IMR-90 (cell line): ENCODE measurements at regions not wholly inside any gene's neighbourhood (a gene's known extent, or its start where the extent isn't known, plus 50 kb on each side); places are given as distances from the start of the nearest gene placed in this dataset.

Source experiments
- ATAC-seq: fragments of 200-7000 bp; cut with Tn5 transposase; 2 replicates; pipeline ENCODE4 v1.9.1; 2020; ENCODE audit warnings: low read depth, mild to moderate bottlenecking, moderate library complexity
- BruUV-seq: library from RNA; stranded (reverse); fragments of 400-500 nt; replicated peaks from 2 replicates; lab custom pipeline; 2021; lab: Mats Ljungman, UMichigan
- CTCF ChIA-PET: fragments of 300-600 bp; formaldehyde crosslinking; extraction: SDS; loops from one replicate; lab custom pipeline; 2021; ENCODE audit warnings: antibody characterized with exemption; lab: Yijun Ruan, JAX
- POLR2A ChIA-PET: fragments of 300-600 bp; sonication (Branson Sonifier 250); formaldehyde crosslinking; loops from one replicate; lab custom pipeline; 2022; ENCODE audit warnings: antibody characterized with exemption; ENCODE audit not compliant: unreplicated experiment; lab: Charles Lee
- DNase-seq: peaks from one replicate; pipeline ENCODE4 v3.0.0; 2013
- H2AFZ ChIP-seq: replicated peaks from 2 replicates; pipeline ENCODE3; 2013; ENCODE audit warnings: low read length, mild to moderate bottlenecking; ENCODE audit not compliant: poor library complexity
- H2AK5ac ChIP-seq: 2 replicates; pipeline ENCODE4 v1.6.1; 2013; ENCODE audit warnings: low read depth, low read length, inconsistent platforms
- H2AK9ac ChIP-seq: replicated peaks from 2 replicates; pipeline ENCODE3; 2013; ENCODE audit warnings: mild to moderate bottlenecking, low read depth, low read length, moderate library complexity; ENCODE audit not compliant: poor library complexity
- H2BK120ac ChIP-seq: 2 replicates; pipeline ENCODE4 v1.6.1; 2013; ENCODE audit warnings: low read depth, low read length, inconsistent platforms
- H2BK15ac ChIP-seq: 3 replicates; pipeline ENCODE4 v1.6.1; 2013; ENCODE audit warnings: low read depth, low read length, inconsistent platforms
- H2BK20ac ChIP-seq: 2 replicates; pipeline ENCODE4 v1.6.1; 2013; ENCODE audit warnings: low read depth, mild to moderate bottlenecking, inconsistent platforms, low read length, moderate library complexity
- H2BK5ac ChIP-seq: 2 replicates; pipeline ENCODE4 v1.6.1; 2013; ENCODE audit warnings: mild to moderate bottlenecking, low read depth, low read length, inconsistent platforms; ENCODE audit not compliant: poor library complexity, severe bottlenecking
- H3K14ac ChIP-seq: replicated peaks from 2 replicates; pipeline ENCODE4 v1.6.1; 2013; ENCODE audit warnings: low read depth, low read length, inconsistent platforms
- H3K18ac ChIP-seq: 2 replicates; pipeline ENCODE4 v1.6.1; 2013; ENCODE audit warnings: low read depth, low read length, control low read depth
- H3K23ac ChIP-seq: 2 replicates; pipeline ENCODE4 v1.6.1; 2013; ENCODE audit warnings: low read depth, low read length, inconsistent platforms
- H3K27ac ChIP-seq: 2 replicates; pipeline ENCODE4 v1.5.1; 2013; ENCODE audit warnings: mild to moderate bottlenecking, control low read depth, low read length; ENCODE audit not compliant: insufficient read depth
- H3K27me3 ChIP-seq: 2 replicates; pipeline ENCODE4 v1.6.1; 2013; ENCODE audit warnings: low read length; ENCODE audit not compliant: control insufficient read depth, insufficient read depth
- H3K36me3 ChIP-seq: 2 replicates; pipeline ENCODE4 v1.6.1; 2013; ENCODE audit warnings: low read length, mixed read lengths; ENCODE audit not compliant: control insufficient read depth, insufficient read depth
- H3K4ac ChIP-seq: 2 replicates; pipeline ENCODE4 v1.6.1; 2013; ENCODE audit warnings: low read depth, low read length, inconsistent platforms
- H3K4me1 ChIP-seq: 2 replicates; pipeline ENCODE4 v1.6.1; 2013; ENCODE audit warnings: low read length, mixed read lengths; ENCODE audit not compliant: control insufficient read depth, insufficient read depth
- H3K4me2 ChIP-seq: 2 replicates; pipeline ENCODE4 v1.6.1; 2013; ENCODE audit warnings: low read depth, mild to moderate bottlenecking, control low read depth, low read length, moderate library complexity
- H3K4me3 ChIP-seq: 2 replicates; pipeline ENCODE4 v1.5.1; 2013; ENCODE audit warnings: low read depth, mild to moderate bottlenecking, control low read depth, low read length, moderate library complexity; ENCODE audit not compliant: insufficient read depth
- H3K56ac ChIP-seq: 2 replicates; pipeline ENCODE4 v1.6.1; 2013; ENCODE audit warnings: low read length, inconsistent platforms; ENCODE audit not compliant: insufficient read depth; ENCODE audit errors: extremely low read depth
- H3K79me1 ChIP-seq, 2 experiments: 2 replicates each; pipeline ENCODE4 v1.6.1; 2013; ENCODE audit warnings: low read length in 2 of 2, inconsistent platforms in 1 of 2, low read depth in 1 of 2
- H3K9ac ChIP-seq: 2 replicates; pipeline ENCODE4 v1.6.1; 2013; ENCODE audit warnings: low read depth, low read length, control low read depth
- H3K9me1 ChIP-seq: 2 replicates; pipeline ENCODE4 v1.6.1; 2013; ENCODE audit warnings: low read length, inconsistent platforms; ENCODE audit not compliant: insufficient read depth
- H3K9me3 ChIP-seq: 2 replicates; pipeline ENCODE4 v1.6.1; 2013; ENCODE audit warnings: low read length; ENCODE audit not compliant: control insufficient read depth, insufficient read depth
- H4K20me1 ChIP-seq: 2 replicates; pipeline ENCODE4 v1.6.1; 2013; ENCODE audit warnings: low read length, inconsistent platforms; ENCODE audit not compliant: insufficient read depth
- H4K5ac ChIP-seq: 2 replicates; pipeline ENCODE4 v1.6.1; 2013; ENCODE audit warnings: mild to moderate bottlenecking, low read depth, low read length, control low read depth
- H4K8ac ChIP-seq, 2 experiments: 2 replicates each; pipeline ENCODE4 v1.6.1; 2013; ENCODE audit warnings: low read depth in 2 of 2, low read length in 2 of 2, control low read depth in 1 of 2, inconsistent platforms in 1 of 2
- H4K91ac ChIP-seq: 2 replicates; pipeline ENCODE4 v1.6.1; 2013; ENCODE audit warnings: low read depth, low read length, inconsistent platforms; ENCODE audit not compliant: insufficient read depth
- BHLHE40 ChIP-seq: fragments of 150-350 bp; IDR thresholded peaks from 2 replicates; pipeline ENCODE4 v1.6.1; 2016; ENCODE audit warnings: mild to moderate bottlenecking, low read depth, low read length
- CHD1 ChIP-seq: IDR thresholded peaks from 2 replicates; pipeline ENCODE4 v1.6.1; 2012; ENCODE audit warnings: low read depth, low read length, improper control_type of control experiment
- FOS ChIP-seq: fragments of 150-350 bp; IDR thresholded peaks from 2 replicates; pipeline ENCODE4 v1.6.1; 2016; ENCODE audit warnings: low read depth, low read length
- MAFK ChIP-seq: IDR thresholded peaks from 2 replicates; pipeline ENCODE4 v1.6.1; 2012; ENCODE audit warnings: low read depth, low read length, improper control_type of control experiment
- MAZ ChIP-seq: IDR thresholded peaks from 2 replicates; pipeline ENCODE4 v1.6.1; 2012; ENCODE audit warnings: low read depth, mild to moderate bottlenecking, low read length, improper control_type of control experiment, moderate library complexity, borderline replicate concordance
- MXI1 ChIP-seq: IDR thresholded peaks from 2 replicates; pipeline ENCODE4 v1.6.1; 2012; ENCODE audit warnings: low read depth, mild to moderate bottlenecking, low read length, moderate library complexity, borderline replicate concordance
- NFE2L2 ChIP-seq: fragments of 150-350 bp; IDR thresholded peaks from 2 replicates; pipeline ENCODE4 v1.6.1; 2016; ENCODE audit warnings: low read depth, mild to moderate bottlenecking, low read length
- POLR2A ChIP-seq: IDR thresholded peaks from 2 replicates; pipeline ENCODE4 v1.6.1; 2012; ENCODE audit warnings: mild to moderate bottlenecking, low read depth, low read length
- RAD21 ChIP-seq: IDR thresholded peaks from 2 replicates; pipeline ENCODE4 v1.6.1; 2012; ENCODE audit warnings: low read length, improper control_type of control experiment
- RCOR1 ChIP-seq: IDR thresholded peaks from 2 replicates; pipeline ENCODE4 v1.6.1; 2012; ENCODE audit warnings: mild to moderate bottlenecking, low read length, improper control_type of control experiment; ENCODE audit not compliant: insufficient replicate concordance
- RFX5 ChIP-seq: IDR thresholded peaks from 2 replicates; pipeline ENCODE4 v1.8.0; 2012; ENCODE audit warnings: low read depth, mild to moderate bottlenecking, low read length, moderate library complexity
- SMC3 ChIP-seq: fragments of 150-350 bp; IDR thresholded peaks from 2 replicates; pipeline ENCODE4 v1.6.1; 2016; ENCODE audit warnings: low read depth, mild to moderate bottlenecking, antibody characterized with exemption, low read length, moderate library complexity
- WGBS, 2 experiments: methylation state at CpG; one replicate each; pipeline versions ENCODE4 v1.1.5 to v1.1.7; 2013; ENCODE audit warnings: missing lambda C conversion rate in 2 of 2; ENCODE audit not compliant: insufficient read length in 1 of 2; ENCODE audit errors: extremely low coverage in 2 of 2; 5-methylcytosine and 5-hydroxymethylcytosine counted together
- dilution Hi-C: fragments of 300-500 bp; cut with HindIII; formaldehyde crosslinking; loops from one replicate; pipeline ENCODE4 v1.14.3; 2018; ENCODE audit warnings: low sequenced_read_pairs; ENCODE audit not compliant: unreplicated experiment
- in situ Hi-C: fragments of 300-500 bp; cut with MboI; formaldehyde crosslinking; loops from 3 replicates; pipeline ENCODE4 v1.14.3; 2019; ENCODE audit warnings: low sequenced_read_pairs, inconsistent platforms, mixed read lengths
- intact Hi-C: fragments of 100-400 bp; cut with micrococcal nuclease; formaldehyde crosslinking; loops from 2 replicates; pipeline ENCODE4 v1.10.0; 2022
- TF ChIP-seq, protein P1 (sequence below): fragments of 150-350 bp; IDR thresholded peaks from 2 replicates; pipeline ENCODE4 v1.6.1; 2017; ENCODE audit warnings: mild to moderate bottlenecking, antibody characterized with exemption, low read length, low read depth
- TF ChIP-seq, protein P2 (sequence below): conservative IDR thresholded peaks from 2 replicates; pipeline ENCODE4 v1.5.1; 2012; ENCODE audit warnings: mild to moderate bottlenecking, low read depth, low read length, improper control_type of control experiment

- Histone ChIP-seq H3K4me2 (no peak overlapping the region), H3K14ac (no peak overlapping the region), H2BK120ac (no peak overlapping the region), H2AFZ (no peak overlapping the region), H3K4me1 (0 out of 2 replicates have a peak, but pooled peaks cover 2% of the 10 kb centered on the region), H2BK15ac (no peak overlapping the region; the same call in 2 of the 3 replicates), H3K9me1 (peaks cover 5% of the 10 kb centered on the region; the same call in 1 of the 2 replicates), H4K8ac (no peak overlapping the region), H2BK20ac (no peak overlapping the region), H2BK5ac (no peak overlapping the region), H3K18ac (no peak overlapping the region), H2AK5ac (no peak overlapping the region), H4K20me1 (no peaks in the 10 kb centered on the region), H3K9me3 (no peaks in the 10 kb centered on the region), H4K91ac (no peak overlapping the region), H4K5ac (no peak overlapping the region), H3K4ac (no peak overlapping the region), H3K27me3 (no peaks in the 10 kb centered on the region), H3K27ac (no peak overlapping the region), H2AK9ac (no peak overlapping the region), H3K79me1 (no peaks in the 10 kb centered on the region), H3K56ac (no peak overlapping the region), H3K9ac (no peak overlapping the region), H3K23ac (no peak overlapping the region), H3K4me3 (no peak overlapping the region), H3K36me3 (no peaks in the 10 kb centered on the region)
- in situ Hi-C loops, result no loop called here
- POLR2A ChIA-PET, result no interaction called here
- no peak for ATAC-seq
- intact Hi-C loops, result no loop called here
- CTCF ChIA-PET, result no interaction called here
- BruUV-seq, result no TSS peak
- 83% methylated on average over 2 of the region's 2 CpGs; no CpG with 5 or more reads in 1 of the 2 experiments for WGBS, 2 experiments
- TF ChIP-seq MAFK (no peak), SMC3 (no peak), MXI1 (no peak), CHD1 (no peak), NFE2L2 (no peak), MAZ (no peak), RAD21 (no peak), RCOR1 (no peak), FOS (no peak), POLR2A (no peak), RFX5 (no peak), BHLHE40 (no peak)
- TF ChIP-seq, protein P1, sequence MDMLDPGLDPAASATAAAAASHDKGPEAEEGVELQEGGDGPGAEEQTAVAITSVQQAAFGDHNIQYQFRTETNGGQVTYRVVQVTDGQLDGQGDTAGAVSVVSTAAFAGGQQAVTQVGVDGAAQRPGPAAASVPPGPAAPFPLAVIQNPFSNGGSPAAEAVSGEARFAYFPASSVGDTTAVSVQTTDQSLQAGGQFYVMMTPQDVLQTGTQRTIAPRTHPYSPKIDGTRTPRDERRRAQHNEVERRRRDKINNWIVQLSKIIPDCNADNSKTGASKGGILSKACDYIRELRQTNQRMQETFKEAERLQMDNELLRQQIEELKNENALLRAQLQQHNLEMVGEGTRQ, result no peak
- TF ChIP-seq, protein P2, sequence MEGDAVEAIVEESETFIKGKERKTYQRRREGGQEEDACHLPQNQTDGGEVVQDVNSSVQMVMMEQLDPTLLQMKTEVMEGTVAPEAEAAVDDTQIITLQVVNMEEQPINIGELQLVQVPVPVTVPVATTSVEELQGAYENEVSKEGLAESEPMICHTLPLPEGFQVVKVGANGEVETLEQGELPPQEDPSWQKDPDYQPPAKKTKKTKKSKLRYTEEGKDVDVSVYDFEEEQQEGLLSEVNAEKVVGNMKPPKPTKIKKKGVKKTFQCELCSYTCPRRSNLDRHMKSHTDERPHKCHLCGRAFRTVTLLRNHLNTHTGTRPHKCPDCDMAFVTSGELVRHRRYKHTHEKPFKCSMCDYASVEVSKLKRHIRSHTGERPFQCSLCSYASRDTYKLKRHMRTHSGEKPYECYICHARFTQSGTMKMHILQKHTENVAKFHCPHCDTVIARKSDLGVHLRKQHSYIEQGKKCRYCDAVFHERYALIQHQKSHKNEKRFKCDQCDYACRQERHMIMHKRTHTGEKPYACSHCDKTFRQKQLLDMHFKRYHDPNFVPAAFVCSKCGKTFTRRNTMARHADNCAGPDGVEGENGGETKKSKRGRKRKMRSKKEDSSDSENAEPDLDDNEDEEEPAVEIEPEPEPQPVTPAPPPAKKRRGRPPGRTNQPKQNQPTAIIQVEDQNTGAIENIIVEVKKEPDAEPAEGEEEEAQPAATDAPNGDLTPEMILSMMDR, result no peak
- DNase-seq, result no peak
- dilution Hi-C loops, result no loop called here
Observed at GRCh38 chr5:68115584-68115983, 100.0 kb upstream of the PIK3R1 start.
